NCI-H187 (cell line): ENCODE measurements at regions not wholly inside any gene's neighbourhood (a gene's known extent, or its start where the extent isn't known, plus 50 kb on each side); places are given as distances from the start of the nearest gene placed in this dataset.

Experiments used
- DNase-seq, 2 experiments: peaks; one replicate each; lab custom pipeline; 2025; lab: John Stamatoyannopoulos, UW

DNA sequence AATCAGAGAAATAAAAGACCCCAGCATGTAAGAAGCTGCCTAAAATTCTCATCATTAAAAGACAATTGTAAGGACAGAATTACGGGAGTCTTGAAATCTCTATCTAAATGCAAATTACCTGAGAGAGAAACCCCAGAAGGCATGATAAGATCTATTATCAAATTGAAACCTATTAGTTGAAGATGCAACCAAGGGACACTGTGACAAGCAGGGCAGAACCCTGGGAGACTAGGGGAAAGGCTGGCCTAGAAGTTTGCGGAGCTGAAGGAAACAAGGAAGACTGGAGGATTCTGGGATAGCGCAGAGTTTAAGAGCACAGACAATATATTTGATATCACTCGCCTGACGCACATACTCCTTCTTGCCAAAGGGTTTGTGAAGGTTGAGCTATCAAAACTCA lies 319.5 kb upstream of the CHAC2 start:
- DNase-seq, result no peak

DNA sequence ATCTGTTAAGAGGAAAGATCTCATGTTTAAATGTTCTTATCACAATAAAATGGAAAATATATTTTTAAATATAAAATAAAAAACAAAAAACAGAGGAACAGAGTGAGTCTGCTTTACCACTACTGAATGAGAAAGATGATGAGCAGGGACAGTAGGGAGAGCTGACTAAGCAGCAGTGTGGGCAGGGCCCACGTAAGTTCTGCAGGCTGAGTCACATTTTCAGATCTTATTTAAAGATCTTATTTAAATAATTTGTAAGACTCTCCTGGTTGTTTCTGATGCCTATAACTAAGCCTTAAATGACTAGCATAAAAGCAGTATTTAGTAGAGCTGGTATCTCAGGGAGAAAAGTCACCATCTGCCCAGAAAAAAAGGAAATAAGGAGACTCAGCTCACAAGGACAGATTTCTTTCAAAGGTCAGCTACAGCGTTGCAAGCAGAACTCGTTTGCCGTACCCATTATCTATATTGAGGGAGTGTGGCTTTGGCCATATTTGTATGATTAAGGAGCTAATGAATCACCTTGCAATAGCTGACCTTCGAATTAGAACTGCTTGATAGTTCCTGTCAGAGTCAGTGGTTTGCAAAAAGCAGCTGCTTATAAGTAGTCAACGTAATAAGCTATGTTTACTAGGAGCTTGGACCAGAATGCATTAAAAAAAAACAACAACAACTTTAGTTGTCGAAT lies 322.1 kb upstream of the CHAC2 start:
- DNase-seq, result no peak

DNA sequence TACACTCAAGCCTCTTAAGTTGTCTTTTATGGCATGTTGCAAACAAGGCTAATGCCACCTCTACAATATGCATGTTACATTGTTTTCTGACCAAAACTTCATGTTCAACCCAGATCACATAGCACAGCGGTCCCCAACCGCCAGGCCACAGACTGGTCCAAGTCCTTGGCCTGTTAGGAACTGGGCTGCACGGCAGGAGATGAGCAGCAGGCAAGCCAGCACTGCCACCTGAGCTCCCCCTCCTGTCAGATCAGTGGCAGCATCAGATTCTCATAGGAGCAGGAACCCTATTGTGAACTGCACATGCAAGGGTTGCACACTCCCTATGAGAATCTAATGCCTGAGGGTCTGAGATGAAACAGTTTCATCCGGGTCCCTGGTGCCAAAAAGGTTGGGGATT lies 324.8 kb upstream of the CHAC2 start:
- no peak for DNase-seq

DNA sequence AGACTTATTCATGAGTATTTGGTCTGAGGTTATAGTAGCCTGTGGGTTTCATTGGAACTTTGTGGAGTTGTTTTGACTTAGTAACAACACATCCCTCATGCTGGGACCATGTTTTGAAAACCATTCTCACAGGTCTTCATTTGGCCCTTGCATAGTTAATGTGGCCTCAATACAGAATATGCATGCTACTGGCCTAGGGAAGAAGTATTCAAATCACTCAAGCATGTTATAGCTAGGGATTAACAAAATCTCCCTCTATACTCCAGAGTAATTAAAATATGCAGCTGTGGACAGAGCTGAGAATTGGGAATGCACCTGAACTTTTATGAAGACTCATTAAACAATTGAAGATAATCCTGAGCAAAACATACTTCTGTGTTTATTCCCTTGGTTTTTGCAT lies 325.5 kb upstream of the CHAC2 start:
- DNase-seq, result no peak

GRCh38 chr2:53438692-53439091 lies 328.9 kb upstream of the CHAC2 start:
- DNase-seq, result no peak

DNA sequence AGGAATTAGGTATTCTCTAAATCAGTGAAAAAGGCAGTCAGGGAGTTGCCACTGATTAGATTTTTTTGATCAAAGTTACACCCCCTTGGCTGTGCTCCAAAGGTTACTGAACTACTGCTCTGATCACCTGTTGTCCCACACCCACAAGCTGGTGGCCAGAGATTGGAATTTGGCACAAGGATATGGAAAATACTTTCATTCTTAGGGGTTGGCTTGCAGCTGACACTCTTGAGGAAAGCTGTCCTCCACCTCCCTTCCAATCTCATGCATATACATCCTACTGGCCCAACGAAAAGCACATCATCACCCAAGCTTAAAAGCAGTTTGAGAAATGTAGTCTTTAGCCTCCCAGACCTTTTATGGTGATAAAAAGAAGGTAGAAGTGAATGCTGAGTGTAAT lies 329.5 kb upstream of the CHAC2 start:
- DNase-seq, result no peak

DNA sequence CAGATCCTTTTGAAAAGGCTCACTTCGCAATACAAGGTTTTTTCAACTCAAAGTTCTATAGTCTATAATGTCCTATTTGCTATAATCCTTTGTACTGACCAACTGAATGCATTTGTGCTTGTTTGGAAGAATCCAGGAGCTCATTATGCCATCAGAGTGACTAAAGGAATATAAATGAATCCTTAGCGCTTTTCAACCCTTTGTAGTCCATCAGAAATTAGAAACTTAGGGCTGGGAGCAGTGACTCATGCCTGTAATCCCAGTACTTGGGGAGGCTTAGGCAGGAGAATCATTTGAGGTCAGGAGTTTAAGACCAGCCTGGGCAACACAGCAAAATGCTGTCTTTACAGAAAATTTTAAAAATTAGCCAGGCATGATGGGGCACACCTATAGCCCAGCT lies 330.2 kb upstream of the CHAC2 start:
- DNase-seq, result no peak

DNA sequence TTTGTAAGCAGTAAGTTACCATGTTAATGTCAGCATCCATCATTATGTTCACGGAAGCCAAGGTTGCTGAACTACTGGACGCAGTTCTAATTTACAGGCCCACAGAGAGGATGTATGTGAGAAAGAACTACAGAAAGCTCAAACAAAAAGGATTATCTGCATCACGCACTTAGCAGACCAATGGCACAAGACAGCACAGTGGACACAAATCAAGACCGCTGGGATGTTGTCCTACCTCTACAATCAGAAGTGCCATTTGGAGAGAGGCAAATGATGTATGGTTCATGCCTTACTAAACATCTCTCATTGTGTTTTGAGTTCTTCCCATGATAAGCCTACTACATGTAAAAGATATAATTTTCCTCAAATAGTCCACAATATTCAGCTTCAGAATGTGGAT lies 330.7 kb upstream of the CHAC2 start:
- no peak for DNase-seq

GRCh38 chr2:53435610-53436009 lies 332.0 kb upstream of the CHAC2 start:
- DNase-seq, result no peak

DNA sequence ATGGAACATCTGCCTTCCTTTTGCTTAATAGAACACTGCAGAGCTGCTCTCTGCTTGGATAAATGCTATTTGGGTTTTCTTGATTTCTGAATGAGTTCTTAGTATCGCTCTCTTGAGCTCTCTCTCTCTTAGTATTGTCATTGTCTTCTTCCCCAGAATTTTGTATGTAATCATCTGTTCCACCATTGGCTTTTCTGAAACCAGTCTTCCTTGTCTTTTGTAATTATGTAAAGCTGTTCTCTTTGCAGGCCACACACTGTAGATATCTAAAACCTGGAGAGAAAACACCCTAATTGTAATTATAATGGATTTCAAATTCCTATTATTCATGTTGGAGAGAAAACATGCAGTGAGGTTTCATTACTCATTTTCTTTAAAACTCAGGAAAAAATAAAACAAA lies 333.1 kb upstream of the CHAC2 start:
- no peak for DNase-seq

- DNase-seq, result no peak
These were observed 334.7 kb upstream of the CHAC2 start for GRCh38 chr2:53432936-53433335.

DNA sequence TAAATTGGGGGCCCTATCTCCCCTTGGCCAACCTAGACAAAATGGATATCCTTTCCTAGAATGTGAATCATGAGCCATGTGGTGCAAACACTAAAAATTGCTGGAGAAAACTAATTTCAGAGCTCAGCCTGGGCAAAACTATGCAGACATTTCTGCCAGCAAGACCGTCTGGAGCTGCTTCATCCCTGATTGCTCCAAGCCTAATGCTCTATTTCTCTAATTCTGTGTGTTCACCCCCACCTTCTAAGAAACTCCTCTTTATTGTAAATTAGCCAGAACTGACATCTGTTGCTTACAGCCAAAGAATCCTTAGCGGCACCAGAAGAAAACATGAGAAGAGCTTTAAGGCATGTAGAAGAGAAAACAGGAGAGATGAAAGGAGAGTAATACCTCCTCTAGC lies 337.7 kb upstream of the CHAC2 start:
- no peak for DNase-seq

DNA sequence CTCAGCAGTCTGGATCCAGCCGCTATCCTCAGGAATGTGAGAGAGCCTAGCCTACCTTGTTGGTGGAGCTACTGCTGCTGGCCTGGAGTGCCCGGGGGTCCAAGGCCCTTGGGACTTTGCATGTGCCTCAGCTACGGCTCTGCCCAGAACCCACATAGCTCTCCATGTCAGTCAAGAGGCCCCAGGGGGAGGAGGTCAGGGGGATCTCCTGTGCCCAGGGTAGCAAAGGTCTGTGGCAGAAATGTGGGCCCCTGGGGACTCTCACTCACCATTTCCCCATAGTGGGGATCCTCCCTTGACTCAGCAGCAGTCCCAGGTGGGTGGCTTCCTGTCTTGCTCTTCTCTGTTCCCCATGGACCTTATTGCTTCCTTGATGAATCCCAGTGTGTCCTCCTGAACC lies 342.7 kb upstream of the CHAC2 start:
- no peak for DNase-seq

- DNase-seq, result no peak
These were observed 344.1 kb upstream of the CHAC2 start for GRCh38 chr2:53423465-53423864.

GRCh38 chr2:53422979-53423378 lies 344.6 kb upstream of the CHAC2 start:
- no peak for DNase-seq

GRCh38 chr2:53417385-53417784 lies 350.2 kb upstream of the CHAC2 start:
- no peak for DNase-seq

GRCh38 chr2:53407363-53408080 lies 360.1 kb upstream of the CHAC2 start:
- DNase-seq, result no peak

DNA sequence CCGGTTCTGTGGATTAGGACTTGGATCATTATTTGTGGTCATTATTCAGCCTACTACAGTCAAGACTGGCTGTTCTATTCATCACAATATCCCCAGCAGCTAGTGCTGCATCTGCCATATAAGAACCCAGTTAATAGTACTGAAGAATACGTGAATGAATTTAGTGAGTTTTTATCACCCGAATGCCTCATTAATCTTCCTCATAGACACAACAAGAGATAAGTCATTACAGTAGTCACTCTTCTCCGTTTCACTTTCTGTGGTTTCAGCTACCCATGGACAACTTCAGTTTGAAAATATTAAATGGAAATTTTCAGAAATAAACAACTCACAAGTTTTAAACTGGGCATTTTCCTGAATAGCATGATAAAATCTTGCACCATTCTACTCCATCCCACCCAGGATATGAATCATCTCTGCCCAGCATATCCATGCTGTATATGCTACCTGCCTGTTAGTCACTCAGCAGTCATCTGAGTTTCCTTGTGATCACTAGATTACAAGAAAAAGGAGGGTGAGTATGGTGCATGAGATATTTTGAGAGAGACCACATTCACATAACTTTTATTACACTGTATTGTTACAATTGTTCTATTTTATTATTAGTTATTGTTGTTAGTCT lies 363.7 kb upstream of the CHAC2 start:
- DNase-seq, result no peak

- no peak for DNase-seq
These were observed 370.5 kb upstream of the CHAC2 start for GRCh38 chr2:53397085-53397484.

DNA sequence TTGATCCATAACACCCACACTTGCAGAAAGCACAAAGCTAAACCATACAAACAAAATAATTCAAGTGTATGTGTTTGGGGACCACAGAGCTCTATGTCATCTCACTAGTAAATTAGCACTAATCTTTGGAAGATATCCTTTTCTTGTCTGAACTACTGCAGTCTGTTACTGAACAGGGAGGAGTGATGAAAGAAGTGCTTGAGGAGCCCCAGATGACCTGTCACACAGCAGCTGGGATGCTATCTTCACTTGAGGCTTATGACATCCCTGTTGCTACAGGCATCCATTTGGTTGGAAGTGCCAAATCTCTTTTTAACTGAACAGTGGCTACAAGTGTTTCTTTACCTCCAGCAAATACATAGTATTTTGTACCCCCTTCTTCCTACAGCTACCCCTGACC lies 386.3 kb upstream of the CHAC2 start:
- no peak for DNase-seq

DNA sequence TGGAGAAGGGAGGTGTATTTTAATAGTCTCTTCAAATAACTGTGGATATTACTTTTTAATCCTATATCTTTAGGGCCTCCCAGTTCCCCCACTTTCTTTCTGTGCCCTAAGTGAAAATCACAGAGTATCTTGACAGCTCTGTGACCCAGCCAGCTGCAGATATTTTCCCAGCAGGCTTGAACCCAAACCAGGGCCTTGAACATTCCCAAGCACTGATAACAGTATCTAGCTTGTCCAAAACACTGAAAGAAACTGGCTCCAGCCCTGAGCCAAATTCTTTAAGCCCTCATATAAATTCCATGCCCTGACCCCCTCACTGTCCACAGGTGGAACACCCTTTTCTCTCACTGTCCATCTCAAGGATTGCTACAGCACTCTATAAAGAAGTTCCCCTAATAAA lies 388.1 kb upstream of the CHAC2 start:
- no peak for DNase-seq

GRCh38 chr2:53378791-53379190 lies 388.8 kb upstream of the CHAC2 start:
- no peak for DNase-seq

- DNase-seq, result no peak
These were observed 394.5 kb upstream of the CHAC2 start for GRCh38 chr2:53373126-53373525.

DNA sequence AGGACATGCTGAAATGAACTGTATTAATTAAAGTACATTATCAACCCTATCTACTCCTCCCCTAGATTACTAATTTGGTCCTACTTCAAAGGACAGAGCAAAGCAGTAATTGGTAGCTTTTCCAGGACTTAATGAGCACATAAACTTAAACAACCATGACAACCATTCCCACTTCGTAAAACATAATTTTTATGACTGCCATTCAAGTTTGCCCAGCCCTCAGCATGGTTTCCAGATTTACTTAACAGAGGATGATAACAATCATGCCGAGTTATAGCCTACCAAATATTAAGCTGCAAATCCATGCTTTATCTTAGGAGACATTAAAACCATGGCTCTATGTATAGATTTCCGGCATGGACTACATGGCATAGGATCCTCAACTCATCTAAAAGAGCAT lies 401.1 kb upstream of the CHAC2 start:
- DNase-seq, result no peak
